DMS 273 (cell line): ENCODE measurements at regions not wholly inside any gene's neighbourhood (a gene's known extent, or its start where the extent isn't known, plus 50 kb on each side); places are given as distances from the start of the nearest gene placed in this dataset.
"Not testable (repeated sequence)": the region's sequence is repeated elsewhere in the genome, so short reads cannot be mapped to it uniquely, and the experiment has no call there.

Experiments
- DNase-seq: peaks from one replicate; lab custom pipeline; 2025; ENCODE audit not compliant: unreplicated experiment; lab: John Stamatoyannopoulos, UW

GRCh38 chr5:106397700-106398099 lies 1273.0 kb downstream of the EFNA5 start:
- DNase-seq: no peak

- no peak for DNase-seq
Measured at GRCh38 chr5:106393276-106393675, 1277.5 kb downstream of the EFNA5 start.

GRCh38 chr5:106392766-106393165 lies 1278.0 kb downstream of the EFNA5 start:
- no peak for DNase-seq

- DNase-seq: not testable (repeated sequence)
Measured at GRCh38 chr5:106387767-106388166, 1283.0 kb downstream of the EFNA5 start.

- DNase-seq: no peak
Measured at GRCh38 chr5:106386287-106386686, 1284.5 kb downstream of the EFNA5 start.

GRCh38 chr5:106380736-106381135 lies 1290.0 kb downstream of the EFNA5 start:
- DNase-seq: no peak

- no peak for DNase-seq
Measured at GRCh38 chr5:106376522-106376921, 1294.2 kb downstream of the EFNA5 start.

- DNase-seq: no peak
Measured at GRCh38 chr5:106374956-106375355, 1295.8 kb downstream of the EFNA5 start.

- DNase-seq: no peak
Measured at GRCh38 chr5:106368021-106368420, 1302.7 kb downstream of the EFNA5 start.

- no peak for DNase-seq
Measured at GRCh38 chr5:106367281-106367680, 1303.5 kb downstream of the EFNA5 start.

GRCh38 chr5:106363578-106363977 lies 1307.2 kb downstream of the EFNA5 start:
- DNase-seq: no peak

GRCh38 chr5:106361905-106362304 lies 1308.8 kb downstream of the EFNA5 start:
- no peak for DNase-seq

GRCh38 chr5:106331415-106331814 lies 1339.3 kb downstream of the EFNA5 start:
- no peak for DNase-seq

GRCh38 chr5:106324356-106324755 lies 1346.4 kb downstream of the EFNA5 start:
- no peak for DNase-seq

GRCh38 chr5:106321242-106321641 lies 1349.5 kb downstream of the EFNA5 start:
- no peak for DNase-seq

GRCh38 chr5:106314221-106314824 lies 1356.4 kb downstream of the EFNA5 start:
- DNase-seq: no peak

- no peak for DNase-seq
Measured at GRCh38 chr5:106312360-106312759, 1358.4 kb downstream of the EFNA5 start.

- no peak for DNase-seq
Measured at GRCh38 chr5:106311230-106311915, 1359.4 kb downstream of the EFNA5 start.

GRCh38 chr5:106307265-106307664 lies 1363.5 kb downstream of the EFNA5 start:
- DNase-seq: no peak

- DNase-seq: no peak
Measured at GRCh38 chr5:106306313-106307028, 1364.3 kb downstream of the EFNA5 start.

- no peak for DNase-seq
Measured at GRCh38 chr5:106303911-106304310, 1366.8 kb downstream of the EFNA5 start.

- DNase-seq: no peak
Measured at GRCh38 chr5:106292654-106293053, 1378.1 kb downstream of the EFNA5 start.
